ENCODE measurements at regions not wholly inside any gene's neighbourhood (a gene's known extent, or its start where the extent isn't known, plus 50 kb on each side); places are given as distances from the start of the nearest gene placed in this dataset.

- ATAC-seq (ENCODE audit: insufficient read depth, low read depth) (peak; percentile 77), DNase-seq (peak; percentile 36)
- no peaks in the 10 kb centered on the region for H3K79me2 ChIP-seq (ENCODE audit: insufficient read depth, low read length)
- peaks cover 21% of the 10 kb centered on the region for H3K4me1 ChIP-seq (ENCODE audit: insufficient read depth, low read length)
- no peaks in the 10 kb centered on the region for H4K20me1 ChIP-seq (ENCODE audit: insufficient read depth, low read length)
- H3K9me3 ChIP-seq (ENCODE audit: insufficient read depth, low read length, severe bottlenecking): no peaks in the 10 kb centered on the region
- no peaks in the 10 kb centered on the region for H3K27me3 ChIP-seq (ENCODE audit: insufficient read depth, low read length, poor library complexity)
- no peak overlapping the region for H2AFZ ChIP-seq (ENCODE audit: low read depth, low read length)
- no peak overlapping the region for H3K4me2 ChIP-seq (ENCODE audit: insufficient read depth, low read length)
- no peak overlapping the region for H3K9ac ChIP-seq (ENCODE audit: low read depth, low read length)
- peak overlapping the region; percentile 62 for H3K27ac ChIP-seq (ENCODE audit: low read length)
- no peaks in the 10 kb centered on the region for H3K36me3 ChIP-seq (ENCODE audit: insufficient read depth, low read length)
- no peak overlapping the region for H3K4me3 ChIP-seq (ENCODE audit: low read depth in 1 of 2, low read length in 2 of 2)
- no peak for TF ChIP-seq CTCF (IDR thresholded peaks at IDR 0.05; ENCODE audit: borderline replicate concordance, extremely low read depth, low read length, poor library complexity, severe bottlenecking)
- no peak for TF ChIP-seq EZH2 (IDR thresholded peaks at IDR 0.05; ENCODE audit: borderline replicate concordance, low read depth, low read length, severe bottlenecking)
These were observed 161.7 kb downstream of the ERMARD start for GRCh38 chr6:169913096-169913638.

GRCh38 chr6:169912266-169913095, 161.1 kb downstream of the ERMARD start:
- H3K27me3 ChIP-seq (ENCODE audit: insufficient read depth, low read length, poor library complexity): no peaks in the 10 kb centered on the region
- TF ChIP-seq CTCF (IDR thresholded peaks at IDR 0.05; ENCODE audit: borderline replicate concordance, extremely low read depth, low read length, poor library complexity, severe bottlenecking) (no peak), EZH2 (IDR thresholded peaks at IDR 0.05; ENCODE audit: borderline replicate concordance, low read depth, low read length, severe bottlenecking) (no peak)
- H3K4me1 ChIP-seq (ENCODE audit: insufficient read depth, low read length): peaks cover 21% of the 10 kb centered on the region
- H3K9me3 ChIP-seq (ENCODE audit: insufficient read depth, low read length, severe bottlenecking): no peaks in the 10 kb centered on the region
- no peaks in the 10 kb centered on the region for H3K79me2 ChIP-seq (ENCODE audit: insufficient read depth, low read length)
- ATAC-seq (ENCODE audit: insufficient read depth, low read depth) (no peak), DNase-seq (no peak)
- H3K27ac ChIP-seq (ENCODE audit: low read length): no peak overlapping the region
- no peak overlapping the region for H3K4me3 ChIP-seq (ENCODE audit: low read depth in 1 of 2, low read length in 2 of 2)
- H3K9ac ChIP-seq (ENCODE audit: low read depth, low read length): no peak overlapping the region
- H3K4me2 ChIP-seq (ENCODE audit: insufficient read depth, low read length): no peak overlapping the region
- H2AFZ ChIP-seq (ENCODE audit: low read depth, low read length): no peak overlapping the region
- H4K20me1 ChIP-seq (ENCODE audit: insufficient read depth, low read length): no peaks in the 10 kb centered on the region
- no peaks in the 10 kb centered on the region for H3K36me3 ChIP-seq (ENCODE audit: insufficient read depth, low read length)

- no peaks in the 10 kb centered on the region for H3K36me3 ChIP-seq (ENCODE audit: insufficient read depth, low read length)
- TF ChIP-seq CTCF (IDR thresholded peaks at IDR 0.05; ENCODE audit: borderline replicate concordance, extremely low read depth, low read length, poor library complexity, severe bottlenecking) (no peak), EZH2 (IDR thresholded peaks at IDR 0.05; ENCODE audit: borderline replicate concordance, low read depth, low read length, severe bottlenecking) (no peak)
- no peaks in the 10 kb centered on the region for H3K9me3 ChIP-seq (ENCODE audit: insufficient read depth, low read length, severe bottlenecking)
- DNase-seq (no peak), ATAC-seq (ENCODE audit: insufficient read depth, low read depth) (no peak)
- no peak overlapping the region for H3K9ac ChIP-seq (ENCODE audit: low read depth, low read length)
- peaks cover 21% of the 10 kb centered on the region for H3K4me1 ChIP-seq (ENCODE audit: insufficient read depth, low read length)
- no peak overlapping the region for H3K27ac ChIP-seq (ENCODE audit: low read length)
- H2AFZ ChIP-seq (ENCODE audit: low read depth, low read length): no peak overlapping the region
- no peak overlapping the region for H3K4me2 ChIP-seq (ENCODE audit: insufficient read depth, low read length)
- H3K4me3 ChIP-seq (ENCODE audit: low read depth in 1 of 2, low read length in 2 of 2): no peak overlapping the region
- H3K79me2 ChIP-seq (ENCODE audit: insufficient read depth, low read length): no peaks in the 10 kb centered on the region
- no peaks in the 10 kb centered on the region for H4K20me1 ChIP-seq (ENCODE audit: insufficient read depth, low read length)
- no peaks in the 10 kb centered on the region for H3K27me3 ChIP-seq (ENCODE audit: insufficient read depth, low read length, poor library complexity)
These were observed 160.1 kb downstream of the ERMARD start for GRCh38 chr6:169911264-169912263.

All from DND-41 (cell line).